DMS153 (cell line): ENCODE measurements at regions not wholly inside any gene's neighbourhood (a gene's known extent, or its start where the extent isn't known, plus 50 kb on each side); places are given as distances from the start of the nearest gene placed in this dataset.
"Not testable (repeated sequence)": the region's sequence is repeated elsewhere in the genome, so short reads cannot be mapped to it uniquely, and the experiment has no call there.

Experiments used
- DNase-seq: peaks from one replicate; lab custom pipeline; 2025; lab: John Stamatoyannopoulos, UW

GRCh38 chr1:196160066-196160795 is 448.0 kb downstream of the KCNT2 start:
- no peak for DNase-seq

- no peak for DNase-seq
Measured at GRCh38 chr1:196155586-196155985, 452.7 kb downstream of the KCNT2 start.

- no peak for DNase-seq
Measured at GRCh38 chr1:196152975-196153374, 455.3 kb downstream of the KCNT2 start.

- peak; percentile 15 for DNase-seq
Measured at GRCh38 chr1:196152086-196152485, 456.2 kb downstream of the KCNT2 start.

- DNase-seq: no peak
Measured at GRCh38 chr1:196148367-196148970, 459.8 kb downstream of the KCNT2 start.

- no peak for DNase-seq
Measured at GRCh38 chr1:196147530-196147929, 460.7 kb downstream of the KCNT2 start.

GRCh38 chr1:196145151-196145550 is 463.1 kb downstream of the KCNT2 start:
- not testable (repeated sequence) for DNase-seq

- no peak for DNase-seq
Measured at GRCh38 chr1:196144588-196144987, 463.7 kb downstream of the KCNT2 start.

- DNase-seq: no peak
Measured at GRCh38 chr1:196143602-196144342, 464.5 kb downstream of the KCNT2 start.

- DNase-seq: peak; percentile 9
Measured at GRCh38 chr1:196142111-196142640, 466.1 kb downstream of the KCNT2 start.

- no peak for DNase-seq
Measured at GRCh38 chr1:196136396-196136795, 471.8 kb downstream of the KCNT2 start.

- DNase-seq: no peak
Measured at GRCh38 chr1:196131691-196132090, 476.5 kb downstream of the KCNT2 start.

GRCh38 chr1:196128835-196129234 is 479.4 kb downstream of the KCNT2 start:
- no peak for DNase-seq

- DNase-seq: no peak
Measured at GRCh38 chr1:196121181-196121580, 487.1 kb downstream of the KCNT2 start.

GRCh38 chr1:196115646-196116045 is 492.6 kb downstream of the KCNT2 start:
- no peak for DNase-seq

- no peak for DNase-seq
Measured at GRCh38 chr1:196114193-196114592, 494.0 kb downstream of the KCNT2 start.

GRCh38 chr1:196108990-196109389 is 499.2 kb downstream of the KCNT2 start:
- not testable (repeated sequence) for DNase-seq

GRCh38 chr1:196105901-196106300 is 502.3 kb downstream of the KCNT2 start:
- DNase-seq: no peak

GRCh38 chr1:196102826-196103225 is 505.4 kb downstream of the KCNT2 start:
- DNase-seq: no peak

GRCh38 chr1:196098000-196098399 is 510.2 kb downstream of the KCNT2 start:
- DNase-seq: no peak

- DNase-seq: no peak
Measured at GRCh38 chr1:196094821-196095220, 513.4 kb downstream of the KCNT2 start.

GRCh38 chr1:196091397-196092135 is 516.7 kb downstream of the KCNT2 start:
- DNase-seq: no peak
